ENCODE measurements at regions not wholly inside any gene's neighbourhood (a gene's known extent, or its start where the extent isn't known, plus 50 kb on each side); places are given as distances from the start of the nearest gene placed in this dataset.

- TF ChIP-seq EZH2 (IDR thresholded peaks at IDR 0.05; ENCODE audit: borderline replicate concordance, low read depth, low read length) (no peak), KDM5B (IDR thresholded peaks at IDR 0.05; ENCODE audit: insufficient replicate concordance, low read depth, low read length) (no peak), CTCF (IDR thresholded peaks at IDR 0.05 in 2 of 3, conservative IDR thresholded peaks at IDR 0.05 in 1 of 3; ENCODE audit: insufficient read depth in 2 of 3, low read depth in 1 of 3, low read length in 3 of 3) (no peak), POU5F1 (IDR thresholded peaks at IDR 0.05; ENCODE audit: borderline replicate concordance, low read depth, low read length, partially characterized antibody) (no peak), CAMTA2 (CRISPR knock-in tag; conservative IDR thresholded peaks at IDR 0.05) (no peak), TCF15 (CRISPR knock-in tag; IDR thresholded peaks at IDR 0.05) (no peak), POLR2AphosphoS5 (IDR thresholded peaks at IDR 0.05; ENCODE audit: control insufficient read depth, insufficient read depth, low read depth, low read length) (no peak), IRF1 (CRISPR knock-in tag; IDR thresholded peaks at IDR 0.05; ENCODE audit: borderline replicate concordance) (no peak), TEAD4 (IDR thresholded peaks at IDR 0.05; ENCODE audit: low read length) (no peak), TEAD4 (CRISPR knock-in tag; IDR thresholded peaks at IDR 0.05; ENCODE audit: borderline replicate concordance) (no peak), IRF2 (CRISPR knock-in tag; IDR thresholded peaks at IDR 0.05) (no peak), ZEB2 (IDR thresholded peaks at IDR 0.05) (no peak), RAD21 (CRISPR knock-in tag; conservative IDR thresholded peaks at IDR 0.05 in 1 of 2, IDR thresholded peaks at IDR 0.05 in 1 of 2) (no peak)
Observed at GRCh38 chrX:14412686-14413085, 116.7 kb upstream of the GLRA2 start.
